ENCODE measurements at regions not wholly inside any gene's neighbourhood (a gene's known extent, or its start where the extent isn't known, plus 50 kb on each side); places are given as distances from the start of the nearest gene placed in this dataset.

GRCh38 chr2:7189106-7189505 is 271.9 kb downstream of the RNF144A start:
- TF ChIP-seq CTCF (IDR thresholded peaks at IDR 0.05; ENCODE audit: poor library complexity, severe bottlenecking) (no peak), EZH2 (IDR thresholded peaks at IDR 0.05; ENCODE audit: borderline replicate concordance, insufficient read depth, low read length, poor library complexity, severe bottlenecking) (no peak), MXI1 (conservative IDR thresholded peaks at IDR 0.05; ENCODE audit: poor library complexity, severe bottlenecking) (no peak), RAD21 (conservative IDR thresholded peaks at IDR 0.05) (no peak), POLR2AphosphoS5 (IDR thresholded peaks at IDR 0.05) (no peak), REST (IDR thresholded peaks at IDR 0.05; ENCODE audit: borderline replicate concordance) (no peak), EP300 (conservative IDR thresholded peaks at IDR 0.05; ENCODE audit: poor library complexity, severe bottlenecking) (no peak), TAF1 (IDR thresholded peaks at IDR 0.05; ENCODE audit: low read depth) (no peak)

Measured in neural cell (in vitro differentiated cells).